ENCODE measurements at regions not wholly inside any gene's neighbourhood (a gene's known extent, or its start where the extent isn't known, plus 50 kb on each side); places are given as distances from the start of the nearest gene placed in this dataset.
A peak's percentile ranks its signal among the peaks of the same experiment; 100 is the strongest.
"Not testable (repeated sequence)": the region's sequence is repeated elsewhere in the genome, so short reads cannot be mapped to it uniquely, and the experiment has no call there.

DNA sequence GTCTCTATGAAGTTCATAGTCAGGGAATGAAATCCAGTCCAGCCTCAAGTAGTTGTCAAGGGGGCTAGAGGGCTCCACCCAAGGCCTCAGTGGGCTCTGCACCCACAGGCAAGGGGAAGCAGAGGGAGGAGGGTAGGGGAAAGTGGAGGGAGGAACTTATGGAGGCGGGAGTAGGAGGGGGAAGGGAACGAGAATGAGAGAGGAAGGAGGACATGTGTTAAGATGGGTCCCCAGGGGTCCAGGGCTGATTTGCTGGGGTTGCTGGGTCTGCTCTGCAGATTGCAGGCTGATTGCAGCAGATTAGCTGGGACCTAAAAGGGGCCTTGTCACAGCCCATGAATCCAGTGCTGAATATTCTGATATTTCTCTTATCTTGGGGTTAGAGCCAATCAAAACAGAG, 166.9 kb upstream of the IL12B start:
- Histone ChIP-seq H3K27ac (no peak overlapping the region), H3K9me3 (no peaks in the 10 kb centered on the region), H3K4me1 (no peaks in the 10 kb centered on the region), H3K27me3 (no peaks in the 10 kb centered on the region), H3K4me3 (replicated peaks in 1 of 3) (no peak overlapping the region), H3K36me3 (no peaks in the 10 kb centered on the region)
- WGBS, 2 donors = 56 to 59% methylated on average over 2 of the region's 2 CpGs
- intact Hi-C loops (cut with DNase I) = no loop called here
- no peak for TF ChIP-seq POLR2A (IDR thresholded peaks at IDR 0.05)
- TF ChIP-seq, protein P1, sequence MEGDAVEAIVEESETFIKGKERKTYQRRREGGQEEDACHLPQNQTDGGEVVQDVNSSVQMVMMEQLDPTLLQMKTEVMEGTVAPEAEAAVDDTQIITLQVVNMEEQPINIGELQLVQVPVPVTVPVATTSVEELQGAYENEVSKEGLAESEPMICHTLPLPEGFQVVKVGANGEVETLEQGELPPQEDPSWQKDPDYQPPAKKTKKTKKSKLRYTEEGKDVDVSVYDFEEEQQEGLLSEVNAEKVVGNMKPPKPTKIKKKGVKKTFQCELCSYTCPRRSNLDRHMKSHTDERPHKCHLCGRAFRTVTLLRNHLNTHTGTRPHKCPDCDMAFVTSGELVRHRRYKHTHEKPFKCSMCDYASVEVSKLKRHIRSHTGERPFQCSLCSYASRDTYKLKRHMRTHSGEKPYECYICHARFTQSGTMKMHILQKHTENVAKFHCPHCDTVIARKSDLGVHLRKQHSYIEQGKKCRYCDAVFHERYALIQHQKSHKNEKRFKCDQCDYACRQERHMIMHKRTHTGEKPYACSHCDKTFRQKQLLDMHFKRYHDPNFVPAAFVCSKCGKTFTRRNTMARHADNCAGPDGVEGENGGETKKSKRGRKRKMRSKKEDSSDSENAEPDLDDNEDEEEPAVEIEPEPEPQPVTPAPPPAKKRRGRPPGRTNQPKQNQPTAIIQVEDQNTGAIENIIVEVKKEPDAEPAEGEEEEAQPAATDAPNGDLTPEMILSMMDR (IDR thresholded peaks at IDR 0.05) = no peak
- DNase-seq = no peak

DNA sequence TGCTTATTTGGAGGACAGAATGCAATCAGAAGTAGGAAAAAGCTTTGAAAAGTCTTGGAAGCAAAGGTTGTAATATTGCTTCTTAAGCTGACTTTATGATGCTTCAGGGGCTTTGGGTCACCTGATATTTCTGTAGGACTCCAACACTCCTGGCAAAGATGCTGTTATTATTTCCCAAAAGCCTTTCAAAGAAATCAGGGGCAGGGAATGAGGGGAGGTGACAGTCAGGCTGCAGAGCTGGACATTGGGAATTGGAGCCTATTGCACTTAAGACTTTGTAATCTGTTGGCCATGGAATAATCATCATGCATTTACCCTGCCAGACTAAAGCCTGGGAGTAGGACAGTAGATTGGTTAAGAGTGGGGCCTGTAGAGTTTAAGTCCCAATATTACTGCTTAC, 168.3 kb upstream of the IL12B start:
- intact Hi-C loops (cut with DNase I) = no loop called here

GRCh38 chr5:159502116-159502515, 171.8 kb upstream of the IL12B start:
- H3K4me3 ChIP-seq (replicated peaks in 1 of 3); H3K36me3 ChIP-seq; DNase-seq; H3K9me3 ChIP-seq; H3K27ac ChIP-seq; intact Hi-C loops (cut with DNase I); H3K27me3 ChIP-seq: not testable (repeated sequence)
- 95 to 98% methylated on average over 4 of the region's 4 CpGs for WGBS, 2 donors
- peaks cover 11 to 12% of the 10 kb centered on the region in 2 donors for H3K4me1 ChIP-seq

More for the DNA sequence above, 168.3 kb upstream of the IL12B start:
- Histone ChIP-seq H3K9me3 (no peaks in the 10 kb centered on the region), H3K36me3 (no peaks in the 10 kb centered on the region), H3K27me3 (no peaks in the 10 kb centered on the region), H3K27ac (no peak overlapping the region), H3K4me3 (replicated peaks in 1 of 3) (no peak overlapping the region), H3K4me1 (no peaks in the 10 kb centered on the region)
- TF ChIP-seq, protein P1 (IDR thresholded peaks at IDR 0.05) = no peak
- TF ChIP-seq POLR2A (IDR thresholded peaks at IDR 0.05) = no peak
- no peak for DNase-seq

DNA sequence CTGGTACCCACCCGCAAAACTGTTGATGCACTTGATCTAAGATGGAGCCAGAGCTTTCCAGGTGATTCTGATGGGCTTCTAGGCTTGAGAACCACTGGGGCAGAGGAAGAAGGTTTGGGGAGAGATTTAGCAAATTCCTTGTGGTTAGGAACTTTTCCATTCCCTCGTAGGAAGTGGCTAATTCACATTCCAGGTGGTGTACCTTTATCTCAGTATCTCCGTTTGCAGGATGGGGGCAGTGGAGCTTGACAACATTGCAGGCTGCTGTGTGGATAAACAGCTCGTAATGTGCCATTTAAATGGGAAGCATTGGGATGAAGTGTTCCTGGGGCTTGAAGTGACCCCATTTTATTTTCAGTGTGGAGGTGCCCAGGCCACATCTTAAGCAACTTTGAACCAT, 172.9 kb upstream of the IL12B start:
- TF ChIP-seq, protein P1 (IDR thresholded peaks at IDR 0.05) = no peak
- TF ChIP-seq POLR2A (IDR thresholded peaks at IDR 0.05) = no peak
- Histone ChIP-seq H3K9me3 (no peaks in the 10 kb centered on the region), H3K27me3 (no peaks in the 10 kb centered on the region), H3K4me3 (replicated peaks in 1 of 3) (no peak overlapping the region), H3K36me3 (no peaks in the 10 kb centered on the region), H3K27ac (no peak overlapping the region), H3K4me1 (peaks cover 11 to 12% of the 10 kb centered on the region in 2 donors)
- intact Hi-C loops (cut with DNase I) = no loop called here
- 87 to 91% methylated on average over 4 of the region's 4 CpGs for WGBS, 2 donors
- DNase-seq = no peak

DNA sequence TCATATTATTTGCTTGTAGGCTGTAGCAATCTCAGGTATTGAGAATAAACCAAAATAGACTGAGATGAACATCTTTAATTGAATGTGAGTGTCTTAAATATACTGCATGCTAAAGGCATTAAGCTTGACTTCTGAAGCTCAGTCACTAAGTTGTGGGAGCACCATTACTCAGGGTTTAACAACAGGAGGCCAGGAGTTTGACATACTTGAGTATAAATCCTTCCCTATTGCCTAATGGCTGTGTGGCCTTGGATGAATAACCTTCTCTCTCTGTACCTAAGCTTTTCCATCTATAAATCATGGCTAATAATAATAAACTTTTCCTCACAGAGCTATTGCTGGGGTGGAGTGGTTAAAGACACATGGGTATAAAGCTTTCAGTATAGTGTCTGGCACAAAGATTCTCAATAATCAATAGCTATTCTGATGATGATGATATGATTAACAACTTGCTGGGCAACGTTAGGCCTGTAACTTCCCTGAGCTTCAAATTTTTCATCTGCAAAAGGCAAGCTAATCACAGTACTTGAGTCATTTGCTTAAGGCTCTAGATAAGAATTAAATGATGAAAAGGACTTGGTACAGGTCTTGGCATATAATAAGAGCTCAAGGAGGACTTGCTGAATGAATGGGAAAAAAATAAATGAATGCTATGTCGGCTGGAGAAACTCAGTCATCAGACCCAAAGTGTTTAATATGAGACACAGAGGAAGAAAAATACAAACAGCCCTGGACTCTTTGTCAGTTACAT, 174.0 kb upstream of the IL12B start:
- Histone ChIP-seq H3K27ac (peak overlapping the region; percentile 51 to 74 (median 69)), H3K36me3 (no peaks in the 10 kb centered on the region), H3K9me3 (no peaks in the 10 kb centered on the region), H3K4me1 (peaks cover 11 to 16% of the 10 kb centered on the region in 2 donors), H3K4me3 (replicated peaks in 1 of 3) (no peak overlapping the region), H3K27me3 (no peaks in the 10 kb centered on the region)
- intact Hi-C loops (cut with DNase I) = no loop called here
- DNase-seq = no peak
- no peak for TF ChIP-seq POLR2A (IDR thresholded peaks at IDR 0.05)
- TF ChIP-seq, protein P1 (IDR thresholded peaks at IDR 0.05) = no peak
- WGBS, 2 donors = 43 to 50% methylated on average over 2 of the region's 2 CpGs
